H9 (cell line): ENCODE measurements at regions not wholly inside any gene's neighbourhood (a gene's known extent, or its start where the extent isn't known, plus 50 kb on each side); places are given as distances from the start of the nearest gene placed in this dataset.

Source experiments
- DNase-seq: peaks from one replicate; pipeline ENCODE4 v3.0.0-alpha.2; 2017
- H2AFZ ChIP-seq: one replicate; pipeline ENCODE4 v1.6.1; 2013; ENCODE audit warnings: mild to moderate bottlenecking, low read length, control low read depth, moderate library complexity
- H2AK5ac ChIP-seq: 2 replicates; pipeline ENCODE4 v1.6.1; 2013; ENCODE audit warnings: low read length, control low read depth, mixed read lengths; ENCODE audit not compliant: insufficient read length
- H2BK120ac ChIP-seq: one replicate; pipeline ENCODE4 v1.6.1; 2013; ENCODE audit warnings: low read depth, mild to moderate bottlenecking, low read length, control low read depth, inconsistent platforms; ENCODE audit not compliant: poor library complexity, severe bottlenecking
- H2BK12ac ChIP-seq: 2 replicates; pipeline ENCODE4 v1.6.1; 2013; ENCODE audit warnings: low read length, control low read depth, mixed read lengths, low read depth; ENCODE audit not compliant: insufficient read length
- H2BK15ac ChIP-seq: 2 replicates; pipeline ENCODE4 v1.6.1; 2013; ENCODE audit warnings: low read depth, low read length, control low read depth
- H2BK20ac ChIP-seq: one replicate; pipeline ENCODE4 v1.6.1; 2013; ENCODE audit warnings: low read depth, mild to moderate bottlenecking, low read length, control low read depth, inconsistent platforms; ENCODE audit not compliant: poor library complexity, severe bottlenecking
- H2BK5ac ChIP-seq: 2 replicates; pipeline ENCODE4 v1.6.1; 2013; ENCODE audit warnings: low read length, control low read depth, mixed read lengths; ENCODE audit not compliant: insufficient read length
- H3K14ac ChIP-seq: 2 replicates; pipeline ENCODE4 v1.6.1; 2013; ENCODE audit warnings: low read length, control low read depth; ENCODE audit not compliant: insufficient read depth
- H3K18ac ChIP-seq: 2 replicates; pipeline ENCODE4 v1.6.1; 2013; ENCODE audit warnings: low read depth, mild to moderate bottlenecking, mixed read lengths, low read length, control low read depth; ENCODE audit not compliant: insufficient read length
- H3K23ac ChIP-seq: 2 replicates; pipeline ENCODE4 v1.6.1; 2013; ENCODE audit warnings: low read length, control low read depth, mixed read lengths, low read depth; ENCODE audit not compliant: insufficient read length
- H3K23me2 ChIP-seq: 2 replicates; pipeline ENCODE4 v1.6.1; 2013; ENCODE audit warnings: low read depth, mild to moderate bottlenecking, mixed read lengths, low read length, control low read depth; ENCODE audit not compliant: insufficient read length, poor library complexity, severe bottlenecking
- H3K27ac ChIP-seq: 2 replicates; pipeline ENCODE4 v1.5.1; 2013; ENCODE audit warnings: low read length, control low read depth, mixed read lengths, low read depth; ENCODE audit not compliant: insufficient read length
- H3K27me3 ChIP-seq: 2 replicates; pipeline ENCODE4 v1.6.1; 2013; ENCODE audit warnings: low read length, control low read depth, inconsistent platforms; ENCODE audit not compliant: insufficient read depth
- H3K4ac ChIP-seq: 2 replicates; pipeline ENCODE4 v1.6.1; 2013; ENCODE audit warnings: low read depth, mild to moderate bottlenecking, control low read depth, inconsistent platforms, low read length, moderate library complexity
- H3K4me1 ChIP-seq: 2 replicates; pipeline ENCODE4 v1.6.1; 2013; ENCODE audit warnings: low read length, control low read depth, inconsistent platforms; ENCODE audit not compliant: insufficient read depth
- H3K4me2 ChIP-seq: 2 replicates; pipeline ENCODE4 v1.6.1; 2013; ENCODE audit warnings: low read length, control low read depth, mixed read lengths; ENCODE audit not compliant: insufficient read length, insufficient read depth
- H3K56ac ChIP-seq: 2 replicates; pipeline ENCODE4 v1.6.1; 2013; ENCODE audit warnings: low read depth, mild to moderate bottlenecking, mixed read lengths, low read length, control low read depth; ENCODE audit not compliant: insufficient read length
- H3K79me1 ChIP-seq: 2 replicates; pipeline ENCODE4 v1.6.1; 2013; ENCODE audit warnings: low read depth, mild to moderate bottlenecking, moderate library complexity, low read length, control low read depth, inconsistent platforms; ENCODE audit not compliant: insufficient read depth, poor library complexity, severe bottlenecking
- H3K79me2 ChIP-seq: 2 replicates; pipeline ENCODE4 v1.6.1; 2013; ENCODE audit warnings: low read length, control low read depth, inconsistent platforms; ENCODE audit not compliant: insufficient read depth
- H3K9ac ChIP-seq: 2 replicates; pipeline ENCODE4 v1.6.1; 2013; ENCODE audit warnings: low read length, control low read depth, mixed read lengths; ENCODE audit not compliant: insufficient read length; ENCODE audit errors: extremely low read depth
- H3K9me3 ChIP-seq: one replicate; pipeline ENCODE4 v1.6.1; 2013; ENCODE audit warnings: low read depth, low read length, inconsistent platforms; ENCODE audit not compliant: control insufficient read depth
- H3T11ph ChIP-seq: one replicate; pipeline ENCODE4 v1.6.1; 2013; ENCODE audit warnings: mild to moderate bottlenecking, low read length, control low read depth, inconsistent platforms
- H4K20me1 ChIP-seq: one replicate; pipeline ENCODE4 v1.6.1; 2013; ENCODE audit not compliant: control insufficient read depth, insufficient read length, insufficient read depth
- H4K5ac ChIP-seq: 2 replicates; pipeline ENCODE4 v1.6.1; 2013; ENCODE audit warnings: low read depth, mild to moderate bottlenecking, mixed read lengths, low read length, control low read depth; ENCODE audit not compliant: insufficient read length
- H4K8ac ChIP-seq: replicated peaks from 2 replicates; pipeline ENCODE4 v1.6.1; 2013; ENCODE audit warnings: low read length, control low read depth, mixed read lengths, low read depth; ENCODE audit not compliant: insufficient read length
- H4K91ac ChIP-seq: 2 replicates; pipeline ENCODE4 v1.6.1; 2013; ENCODE audit warnings: low read depth, mild to moderate bottlenecking, moderate library complexity, mixed read lengths, low read length, control low read depth; ENCODE audit not compliant: insufficient read length
- H3K27ac Mint-ChIP-seq, 3 experiments: 2 replicates in 2 of 3; 3 replicates in 1 of 3; pipeline ENCODE4 v1.8.0; 2020 to 2021; ENCODE audit warnings: mixed read lengths in 3 of 3, mild to moderate bottlenecking in 1 of 3, moderate library complexity in 1 of 3
- H3K27me3 Mint-ChIP-seq: 2 replicates; pipeline ENCODE4 v1.8.0; 2021; ENCODE audit warnings: low read depth, mild to moderate bottlenecking, moderate library complexity, mixed read lengths
- H3K36me3 Mint-ChIP-seq, 3 experiments: 2 replicates in 2 of 3; 3 replicates in 1 of 3; pipeline ENCODE4 v1.8.0; 2020 to 2021; ENCODE audit warnings: low read depth in 3 of 3, mixed read lengths in 3 of 3; ENCODE audit not compliant: insufficient read depth in 1 of 3
- H3K4me1 Mint-ChIP-seq, 2 experiments: 2 replicates each; pipeline ENCODE4 v1.8.0; 2020; ENCODE audit warnings: mixed read lengths in 2 of 2
- H3K4me3 Mint-ChIP-seq, 2 experiments: 2 replicates in 1 of 2; 3 replicates in 1 of 2; pipeline ENCODE4 v1.8.0; 2020 to 2021; ENCODE audit warnings: mild to moderate bottlenecking in 2 of 2, mixed read lengths in 2 of 2, moderate library complexity in 1 of 2
- H3K9me3 Mint-ChIP-seq, 2 experiments: 2 replicates in 1 of 2; 3 replicates in 1 of 2; pipeline ENCODE4 v1.8.0; 2020; ENCODE audit warnings: mild to moderate bottlenecking in 2 of 2, mixed read lengths in 2 of 2, moderate library complexity in 1 of 2
- WGBS: extraction: QIAGEN DNeasy Blood & Tissue Kit; methylation state at CpG from one replicate; pipeline ENCODE4 v1.1.7; 2013; ENCODE audit warnings: missing lambda C conversion rate, low lambda C conversion rate, mixed read lengths; ENCODE audit not compliant: insufficient read length; ENCODE audit errors: extremely low coverage; 5-methylcytosine and 5-hydroxymethylcytosine counted together
- TF ChIP-seq, protein P1 (sequence below): fragments of 200-600 bp; sonication (generic); conservative IDR thresholded peaks from 3 replicates; pipeline ENCODE4 v1.8.0; 2021; ENCODE audit warnings: antibody characterized with exemption, mild to moderate bottlenecking

DNA sequence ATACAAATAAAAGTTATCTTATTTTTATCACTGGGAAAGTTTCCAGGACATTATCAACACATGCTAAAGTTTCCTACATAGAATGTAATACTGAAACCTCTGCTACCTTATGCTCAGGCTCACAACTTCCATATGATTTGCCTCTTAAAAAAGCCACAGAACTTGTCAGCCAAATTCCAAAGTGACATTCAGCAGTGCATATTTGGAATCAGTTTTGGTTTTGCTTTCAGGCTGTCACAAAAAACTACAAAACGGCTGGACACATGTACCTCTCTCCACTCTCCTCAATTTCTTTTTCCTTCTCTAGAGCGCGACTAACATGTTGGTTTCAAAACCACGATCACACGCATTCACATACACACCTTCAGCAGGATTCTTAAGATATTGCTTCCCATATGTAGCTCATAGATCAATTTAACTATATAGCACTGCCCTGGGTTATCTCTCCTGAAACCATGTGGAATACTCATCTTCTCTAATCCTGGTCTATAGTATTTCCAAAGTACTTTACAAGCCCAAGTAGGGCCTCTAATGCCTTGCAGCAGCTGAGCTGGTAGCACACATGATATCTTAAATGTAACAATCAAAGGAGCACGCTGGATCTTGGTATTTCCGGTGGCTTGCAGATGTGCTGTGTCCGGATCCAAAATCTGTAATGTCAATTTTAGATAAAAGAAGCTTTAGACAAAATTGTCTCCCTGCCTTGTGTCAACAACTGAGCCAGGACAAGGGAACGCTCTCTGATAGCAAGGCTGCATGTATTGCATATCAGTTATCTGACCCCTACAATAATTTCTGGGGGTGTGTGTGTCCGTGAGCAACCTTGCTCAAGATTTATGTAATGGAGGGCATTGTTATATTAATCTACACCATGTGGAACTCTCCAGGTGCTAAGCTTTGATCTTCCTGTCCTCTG, 203.2 kb downstream of the DMRT2 start:
- Histone ChIP-seq H3K18ac (no peak overlapping the region), H3K27me3 (no peaks in the 10 kb centered on the region), H3K4me1 (no peaks in the 10 kb centered on the region), H3T11ph (no peak overlapping the region), H2BK15ac (no peak overlapping the region), H3K9me3 (peaks cover 6% of the 10 kb centered on the region), H2AFZ (no peak overlapping the region), H3K79me2 (no peaks in the 10 kb centered on the region), H3K56ac (no peak overlapping the region), H3K27ac (no peak overlapping the region), H3K4me2 (no peak overlapping the region), H4K91ac (no peak overlapping the region), H2BK20ac (no peak overlapping the region), H3K14ac (no peak overlapping the region), H2BK5ac (no peak overlapping the region), H3K23ac (no peak overlapping the region), H4K8ac (no peak overlapping the region), H3K23me2 (no peaks in the 10 kb centered on the region), H4K20me1 (no peaks in the 10 kb centered on the region), H2BK12ac (no peak overlapping the region), H2BK120ac (no peak overlapping the region), H2AK5ac (no peak overlapping the region), H4K5ac (no peak overlapping the region), H3K4ac (no peak overlapping the region), H3K79me1 (no peaks in the 10 kb centered on the region), H3K9ac (no peak overlapping the region)
- WGBS = no CpG with 5 or more reads among the region's 10 CpGs
- DNase-seq = no peak
- Mint-ChIP-seq H3K4me3 (no peak overlapping the region), H3K9me3 (peaks cover 0 to 12% of the 10 kb centered on the region in 2 experiments; a peak in 3 of 5 replicates), H3K36me3 (no peaks in the 10 kb centered on the region), H3K4me1 (no peaks in the 10 kb centered on the region), H3K27ac (no peak overlapping the region), H3K27me3 (peaks cover 1% of the 10 kb centered on the region; the same call in 1 of the 2 replicates)
- TF ChIP-seq, protein P1, sequence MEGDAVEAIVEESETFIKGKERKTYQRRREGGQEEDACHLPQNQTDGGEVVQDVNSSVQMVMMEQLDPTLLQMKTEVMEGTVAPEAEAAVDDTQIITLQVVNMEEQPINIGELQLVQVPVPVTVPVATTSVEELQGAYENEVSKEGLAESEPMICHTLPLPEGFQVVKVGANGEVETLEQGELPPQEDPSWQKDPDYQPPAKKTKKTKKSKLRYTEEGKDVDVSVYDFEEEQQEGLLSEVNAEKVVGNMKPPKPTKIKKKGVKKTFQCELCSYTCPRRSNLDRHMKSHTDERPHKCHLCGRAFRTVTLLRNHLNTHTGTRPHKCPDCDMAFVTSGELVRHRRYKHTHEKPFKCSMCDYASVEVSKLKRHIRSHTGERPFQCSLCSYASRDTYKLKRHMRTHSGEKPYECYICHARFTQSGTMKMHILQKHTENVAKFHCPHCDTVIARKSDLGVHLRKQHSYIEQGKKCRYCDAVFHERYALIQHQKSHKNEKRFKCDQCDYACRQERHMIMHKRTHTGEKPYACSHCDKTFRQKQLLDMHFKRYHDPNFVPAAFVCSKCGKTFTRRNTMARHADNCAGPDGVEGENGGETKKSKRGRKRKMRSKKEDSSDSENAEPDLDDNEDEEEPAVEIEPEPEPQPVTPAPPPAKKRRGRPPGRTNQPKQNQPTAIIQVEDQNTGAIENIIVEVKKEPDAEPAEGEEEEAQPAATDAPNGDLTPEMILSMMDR = no peak
